Hepatocyte (in vitro differentiated cells): ENCODE measurements at regions not wholly inside any gene's neighbourhood (a gene's known extent, or its start where the extent isn't known, plus 50 kb on each side); places are given as distances from the start of the nearest gene placed in this dataset.

Source experiments
- EZH2 ChIP-seq: fragments of 200-600 bp; sonication (generic); IDR thresholded peaks from 2 replicates; pipeline ENCODE4 v1.6.1; 2016; ENCODE audit warnings: antibody characterized with exemption, mild to moderate bottlenecking, borderline replicate concordance
- TF ChIP-seq, protein P1 (sequence below): fragments of 200-600 bp; sonication (generic); IDR thresholded peaks from 2 replicates; pipeline ENCODE4 v1.5.1; 2016; ENCODE audit warnings: antibody characterized with exemption, mild to moderate bottlenecking; ENCODE audit not compliant: poor library complexity

- TF ChIP-seq, protein P1, sequence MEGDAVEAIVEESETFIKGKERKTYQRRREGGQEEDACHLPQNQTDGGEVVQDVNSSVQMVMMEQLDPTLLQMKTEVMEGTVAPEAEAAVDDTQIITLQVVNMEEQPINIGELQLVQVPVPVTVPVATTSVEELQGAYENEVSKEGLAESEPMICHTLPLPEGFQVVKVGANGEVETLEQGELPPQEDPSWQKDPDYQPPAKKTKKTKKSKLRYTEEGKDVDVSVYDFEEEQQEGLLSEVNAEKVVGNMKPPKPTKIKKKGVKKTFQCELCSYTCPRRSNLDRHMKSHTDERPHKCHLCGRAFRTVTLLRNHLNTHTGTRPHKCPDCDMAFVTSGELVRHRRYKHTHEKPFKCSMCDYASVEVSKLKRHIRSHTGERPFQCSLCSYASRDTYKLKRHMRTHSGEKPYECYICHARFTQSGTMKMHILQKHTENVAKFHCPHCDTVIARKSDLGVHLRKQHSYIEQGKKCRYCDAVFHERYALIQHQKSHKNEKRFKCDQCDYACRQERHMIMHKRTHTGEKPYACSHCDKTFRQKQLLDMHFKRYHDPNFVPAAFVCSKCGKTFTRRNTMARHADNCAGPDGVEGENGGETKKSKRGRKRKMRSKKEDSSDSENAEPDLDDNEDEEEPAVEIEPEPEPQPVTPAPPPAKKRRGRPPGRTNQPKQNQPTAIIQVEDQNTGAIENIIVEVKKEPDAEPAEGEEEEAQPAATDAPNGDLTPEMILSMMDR, result no peak
- TF ChIP-seq EZH2, result no peak
Measured at GRCh38 chr2:8481463-8482009, 200.3 kb upstream of the ID2 start.
